Endothelial cell of umbilical vein (primary cell): ENCODE measurements at regions not wholly inside any gene's neighbourhood (a gene's known extent, or its start where the extent isn't known, plus 50 kb on each side); places are given as distances from the start of the nearest gene placed in this dataset.

Source experiments
- CTCF ChIP-seq, 2 donors: IDR thresholded peaks; 1 replicate in 1 of 2; 2 replicates in 1 of 2; pipeline ENCODE4 v1.5.1; 2011; ENCODE audit warnings: low read length in 2 of 2, mild to moderate bottlenecking in 2 of 2, moderate library complexity in 2 of 2, control low read depth in 1 of 2, inconsistent platforms in 1 of 2, low read depth in 1 of 2; ENCODE audit not compliant: insufficient read depth in 1 of 2; ENCODE audit errors: extremely low read depth in 1 of 2
- EZH2 ChIP-seq: IDR thresholded peaks from 2 replicates; pipeline ENCODE4 v1.6.1; 2012; ENCODE audit warnings: borderline replicate concordance, low read depth, mild to moderate bottlenecking, moderate library complexity, low read length, inconsistent platforms; ENCODE audit not compliant: severe bottlenecking
- GATA2 ChIP-seq: IDR thresholded peaks from 2 replicates; pipeline ENCODE4 v1.7.0; 2011; ENCODE audit warnings: low read depth, mild to moderate bottlenecking, moderate library complexity, mixed read lengths, low read length; ENCODE audit not compliant: insufficient read length, insufficient read depth
- JUN ChIP-seq: IDR thresholded peaks from 2 replicates; pipeline ENCODE4 v1.6.1; 2011; ENCODE audit warnings: borderline replicate concordance, low read depth; ENCODE audit not compliant: insufficient read length, insufficient read depth
- MAX ChIP-seq: IDR thresholded peaks from 2 replicates; pipeline ENCODE4 v1.6.1; 2011; ENCODE audit not compliant: insufficient read depth, insufficient read length
- MYC ChIP-seq: IDR thresholded peaks from one replicate; pipeline ENCODE4 v1.6.1; 2011; ENCODE audit warnings: mild to moderate bottlenecking, low read depth, low read length
- POLR2A ChIP-seq: IDR thresholded peaks from 2 replicates; pipeline ENCODE4 v1.6.1; 2012; ENCODE audit warnings: low read depth, mild to moderate bottlenecking, control low read depth, low read length
- POLR2AphosphoS5 ChIP-seq: IDR thresholded peaks from 2 replicates; pipeline ENCODE4 v1.6.1; 2012; ENCODE audit warnings: low read depth, mild to moderate bottlenecking, control low read depth, low read length, moderate library complexity; ENCODE audit not compliant: insufficient read depth

- no peak for TF ChIP-seq CTCF (IDR thresholded peaks at IDR 0.05; ENCODE audit: extremely low read depth in 1 of 2, insufficient read depth in 1 of 2, low read depth in 1 of 2, low read length in 2 of 2)
- TF ChIP-seq POLR2A = no peak
- TF ChIP-seq POLR2AphosphoS5 = no peak
- TF ChIP-seq JUN = no peak
- TF ChIP-seq EZH2 = no peak
- TF ChIP-seq MAX = no peak
- TF ChIP-seq GATA2 = no peak
- no peak for TF ChIP-seq MYC
These were observed 189.8 kb downstream of the HINT1 start for GRCh38 chr5:130975299-130975698.
